ENCODE measurements at regions not wholly inside any gene's neighbourhood (a gene's known extent, or its start where the extent isn't known, plus 50 kb on each side); places are given as distances from the start of the nearest gene placed in this dataset.

GRCh38 chr7:17131983-17132655 lies 166.3 kb upstream of the AHR start:
- no peak for DNase-seq

- DNase-seq, result no peak
Observed at GRCh38 chr7:17132726-17133125, 165.7 kb upstream of the AHR start.

- no peak for DNase-seq
Observed at GRCh38 chr7:17133977-17134376, 164.5 kb upstream of the AHR start.

- DNase-seq, result no peak
Observed at GRCh38 chr7:17134786-17135185, 163.7 kb upstream of the AHR start.

- no peak for DNase-seq
Observed at GRCh38 chr7:17136126-17136525, 162.3 kb upstream of the AHR start.

GRCh38 chr7:17139081-17139480 lies 159.4 kb upstream of the AHR start:
- DNase-seq, result no peak

- no peak for DNase-seq
Observed at GRCh38 chr7:17140406-17140805, 158.0 kb upstream of the AHR start.

- DNase-seq, result no peak
Observed at GRCh38 chr7:17142831-17143541, 155.5 kb upstream of the AHR start.

- no peak for DNase-seq
Observed at GRCh38 chr7:17144322-17144721, 154.1 kb upstream of the AHR start.

GRCh38 chr7:17146621-17147020 lies 151.8 kb upstream of the AHR start:
- DNase-seq, result no peak

- no peak for DNase-seq
Observed at GRCh38 chr7:17147409-17147808, 151.0 kb upstream of the AHR start.

- no peak for DNase-seq
Observed at GRCh38 chr7:17150018-17150417, 148.4 kb upstream of the AHR start.

GRCh38 chr7:17152721-17153120 lies 145.7 kb upstream of the AHR start:
- no peak for DNase-seq

- no peak for DNase-seq
Observed at GRCh38 chr7:17153536-17153935, 144.9 kb upstream of the AHR start.

- DNase-seq, result no peak
Observed at GRCh38 chr7:17155529-17155928, 142.9 kb upstream of the AHR start.

- no peak for DNase-seq
Observed at GRCh38 chr7:17158261-17158660, 140.2 kb upstream of the AHR start.

GRCh38 chr7:17159500-17160037 lies 138.9 kb upstream of the AHR start:
- no peak for DNase-seq

GRCh38 chr7:17166824-17167379 lies 131.6 kb upstream of the AHR start:
- DNase-seq, result no peak

GRCh38 chr7:17168416-17168815 lies 130.0 kb upstream of the AHR start:
- no peak for DNase-seq

- no peak for DNase-seq
Observed at GRCh38 chr7:17171427-17171826, 127.0 kb upstream of the AHR start.

GRCh38 chr7:17176371-17177032 lies 122.0 kb upstream of the AHR start:
- no peak for DNase-seq

- DNase-seq, result no peak
Observed at GRCh38 chr7:17178545-17178944, 119.9 kb upstream of the AHR start.

- no peak for DNase-seq
Observed at GRCh38 chr7:17181482-17181881, 117.0 kb upstream of the AHR start.

Measured in islet precursor cell (in vitro differentiated cells).